ENCODE measurements at regions not wholly inside any gene's neighbourhood (a gene's known extent, or its start where the extent isn't known, plus 50 kb on each side); places are given as distances from the start of the nearest gene placed in this dataset.

- TF ChIP-seq GATA3 (IDR thresholded peaks at IDR 0.05; ENCODE audit: low read depth, low read length) (no peak), GATA2 (IDR thresholded peaks at IDR 0.05; ENCODE audit: low read depth, low read length) (no peak)
Measured at GRCh38 chr12:92988622-92989130, 59.6 kb upstream of the EEA1 start.

Measured in SH-SY5Y (cell line).